NCI-H460 (cell line): ENCODE measurements at regions not wholly inside any gene's neighbourhood (a gene's known extent, or its start where the extent isn't known, plus 50 kb on each side); places are given as distances from the start of the nearest gene placed in this dataset.
"Not testable (repeated sequence)": the region's sequence is repeated elsewhere in the genome, so short reads cannot be mapped to it uniquely, and the experiment has no call there.

ENCODE experiments used
- DNase-seq: peaks from one replicate; pipeline ENCODE4 v3.0.0-alpha.2; 2016; ENCODE audit warnings: low read depth; ENCODE audit errors: extremely low read depth
- small RNA-seq, 2 experiments: library from RNA; depleted of rRNA; stranded (forward); fragments of <200 nt; gene quantifications; one replicate each; pipeline ENCODE3, GENCODE V24; 2014

- no peak for DNase-seq
Measured at GRCh38 chrX:150270622-150271021, 92.5 kb upstream of the MAMLD1 start.

DNA sequence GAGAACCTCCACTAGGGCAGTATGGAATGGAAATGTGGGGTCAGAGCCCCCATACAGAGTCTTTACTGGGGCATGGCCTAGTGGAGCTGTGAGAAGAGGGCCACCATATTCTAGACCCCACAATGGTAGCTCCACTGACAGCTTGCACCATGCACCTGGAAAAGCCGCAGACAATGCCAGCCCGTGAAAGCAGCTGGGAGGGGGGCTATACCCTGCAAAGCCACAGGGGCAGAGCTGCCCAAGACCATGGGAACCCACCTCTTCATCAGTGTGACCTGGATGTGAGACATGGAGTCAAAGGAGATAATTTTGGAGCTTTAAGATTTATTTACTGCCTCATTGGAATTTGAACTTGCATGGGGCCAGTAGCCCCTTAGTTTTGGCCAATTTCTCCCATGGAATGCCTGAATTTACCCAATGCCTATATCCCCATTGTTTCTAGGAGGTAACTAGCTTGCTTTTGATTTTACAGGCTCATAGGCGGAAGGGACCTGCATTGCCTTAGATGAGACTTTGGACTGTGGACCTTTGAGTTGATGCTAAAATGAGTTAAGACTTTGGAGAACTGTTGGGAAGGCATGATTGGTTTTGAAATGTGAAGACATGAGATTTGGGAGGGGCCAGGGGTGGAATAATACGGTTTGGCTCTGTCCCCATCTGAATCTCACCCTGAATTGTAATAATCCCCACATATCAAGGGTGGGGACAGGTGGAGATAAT lies 89.4 kb upstream of the MAMLD1 start:
- not testable (repeated sequence) for DNase-seq

- no peak for DNase-seq
Measured at GRCh38 chrX:150282953-150283352, 80.2 kb upstream of the MAMLD1 start.

DNA sequence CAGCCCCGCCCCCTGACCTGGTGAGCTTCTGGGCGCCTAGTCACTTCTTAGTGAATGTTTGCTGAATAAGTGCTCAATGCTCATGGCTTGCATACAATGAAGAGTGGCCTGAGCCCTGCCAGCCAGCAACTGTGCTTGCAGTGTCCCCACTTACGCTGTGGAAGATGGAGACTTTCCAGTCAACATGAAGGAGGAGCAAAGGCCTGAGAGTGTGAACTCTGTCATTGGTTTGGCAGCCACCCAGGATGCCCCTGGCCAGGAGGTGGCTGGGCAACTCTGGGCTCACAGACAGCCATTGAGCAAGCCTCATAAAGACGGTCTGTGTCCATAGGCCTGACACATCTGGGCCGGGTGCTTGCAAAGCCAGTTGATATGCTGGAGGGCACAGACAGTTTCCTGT lies 72.1 kb upstream of the MAMLD1 start:
- no peak for DNase-seq

- no peak for DNase-seq
Measured at GRCh38 chrX:150293311-150294013, 69.7 kb upstream of the MAMLD1 start.

GRCh38 chrX:150298841-150299551 lies 64.1 kb upstream of the MAMLD1 start:
- DNase-seq: no peak

DNA sequence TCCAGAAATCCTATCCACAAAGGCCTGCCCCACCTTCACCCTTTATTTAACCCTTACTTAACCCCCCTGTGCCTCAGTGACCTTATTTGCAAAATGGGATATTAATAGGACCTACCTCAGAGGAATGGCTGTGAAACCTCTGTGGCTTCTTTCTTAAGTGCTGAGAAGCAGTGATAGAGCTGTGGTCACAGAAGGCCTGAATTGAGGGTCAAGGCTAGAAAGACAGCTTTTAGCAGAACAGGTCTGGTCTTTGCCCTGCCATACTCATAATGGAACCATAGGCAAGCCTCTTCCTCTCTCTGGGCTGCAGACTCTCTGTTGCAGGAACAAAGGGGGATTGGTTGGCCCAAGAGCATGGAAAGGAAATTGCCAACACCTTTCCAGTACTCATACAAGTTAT lies 63.5 kb upstream of the MAMLD1 start:
- no peak for DNase-seq

DNA sequence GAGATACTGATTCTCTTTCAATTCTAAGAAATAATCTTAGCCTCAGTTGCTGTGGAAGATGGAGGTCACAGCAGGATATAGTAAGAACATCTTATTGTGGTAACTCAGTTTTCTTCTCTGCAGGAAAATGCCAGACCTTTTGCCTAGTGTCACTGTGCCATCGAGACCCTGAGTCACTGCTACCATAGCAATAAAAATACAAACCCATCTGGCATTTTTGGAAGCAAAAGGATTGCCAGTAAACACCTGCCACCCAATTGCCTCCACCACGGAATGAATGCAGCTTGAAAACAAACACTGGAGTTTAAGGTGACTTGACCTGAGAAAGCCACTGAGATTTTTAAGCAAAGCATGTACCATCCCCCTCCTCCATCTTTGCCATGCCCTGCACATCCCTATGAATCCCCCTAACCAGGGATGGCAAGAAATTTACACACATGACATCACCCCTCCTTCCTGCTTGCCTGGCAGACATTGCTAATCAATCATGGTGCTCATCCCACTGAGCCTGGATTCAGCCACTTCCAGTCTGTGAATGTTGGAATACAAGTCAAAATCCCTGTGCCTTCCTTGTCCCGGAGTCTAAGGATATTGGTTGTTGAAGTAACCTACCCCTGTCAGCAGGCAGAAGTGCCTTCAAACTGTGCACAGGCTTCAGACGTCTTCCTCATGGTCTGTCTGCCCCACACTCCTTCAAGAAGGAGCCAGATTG lies 59.6 kb upstream of the MAMLD1 start:
- no peak for DNase-seq

DNA sequence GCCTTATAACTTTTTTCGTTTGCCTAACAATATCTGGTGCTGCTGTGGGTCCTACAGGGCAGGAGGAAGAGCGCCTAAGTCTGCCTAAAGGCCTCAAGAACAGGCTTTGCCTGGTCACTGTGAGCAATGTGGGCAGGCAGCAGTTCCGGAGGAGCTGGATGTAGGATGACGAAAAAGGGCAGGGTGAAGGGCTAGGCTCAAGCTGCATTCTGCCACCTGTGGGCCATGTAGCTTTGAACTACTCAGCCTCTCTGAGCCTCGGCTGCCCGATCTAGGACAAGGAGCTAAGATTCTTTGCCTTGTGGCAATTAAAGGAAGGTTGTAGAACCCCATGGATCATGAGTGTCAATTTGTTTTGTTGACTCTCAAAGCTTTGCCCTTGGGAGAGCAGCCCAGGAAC lies 57.1 kb upstream of the MAMLD1 start:
- DNase-seq: no peak

DNA sequence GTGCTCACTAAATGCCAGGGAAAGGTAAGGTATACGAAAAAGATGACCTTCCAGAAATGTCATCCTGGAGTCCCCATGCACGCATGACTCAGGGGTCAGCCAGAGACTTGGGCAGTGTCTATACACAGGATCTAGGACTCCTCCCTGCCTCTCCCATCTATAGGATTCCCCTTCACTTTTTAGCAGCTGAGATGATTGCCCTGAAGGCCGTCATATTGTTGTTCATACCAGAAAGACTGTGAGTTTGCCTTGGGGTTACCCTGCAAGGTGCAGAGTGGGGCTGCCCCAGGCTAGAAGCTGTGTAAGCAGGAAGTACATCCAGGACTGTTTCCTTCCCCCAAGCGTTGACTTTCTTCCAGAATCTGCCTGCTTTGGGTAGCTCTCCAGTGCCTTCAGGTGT lies 55.1 kb upstream of the MAMLD1 start:
- no peak for DNase-seq

DNA sequence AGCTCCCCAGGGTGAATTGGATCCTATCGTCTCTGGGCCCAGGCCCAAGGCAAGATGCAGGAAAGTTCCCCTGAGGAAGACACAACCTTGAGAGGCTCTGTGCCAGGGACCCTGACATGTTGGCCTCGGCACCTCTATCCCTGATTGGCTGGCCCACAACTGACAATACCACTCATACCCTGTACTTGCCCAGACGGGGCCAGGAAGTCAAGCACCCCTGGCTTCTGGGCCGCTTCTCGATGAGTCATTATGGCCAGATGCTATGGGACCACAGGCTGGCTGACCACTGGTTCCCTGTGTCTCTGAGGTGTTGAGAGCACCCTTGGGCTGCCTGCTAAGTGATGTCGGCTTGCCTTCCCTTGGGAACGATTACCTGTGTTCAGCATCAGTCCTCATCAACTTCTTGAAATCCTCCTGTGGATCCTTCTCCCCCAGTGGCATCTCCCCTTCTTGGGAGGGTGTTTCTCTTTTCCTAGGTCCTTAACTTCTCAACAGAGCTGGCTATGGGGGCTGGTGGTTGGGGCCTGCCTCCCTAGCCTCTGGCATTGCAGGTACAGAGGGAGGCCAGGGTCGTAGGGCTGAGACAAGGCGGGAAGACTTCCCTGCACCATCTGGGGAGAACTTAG lies 54.5 kb upstream of the MAMLD1 start:
- DNase-seq: no peak

DNA sequence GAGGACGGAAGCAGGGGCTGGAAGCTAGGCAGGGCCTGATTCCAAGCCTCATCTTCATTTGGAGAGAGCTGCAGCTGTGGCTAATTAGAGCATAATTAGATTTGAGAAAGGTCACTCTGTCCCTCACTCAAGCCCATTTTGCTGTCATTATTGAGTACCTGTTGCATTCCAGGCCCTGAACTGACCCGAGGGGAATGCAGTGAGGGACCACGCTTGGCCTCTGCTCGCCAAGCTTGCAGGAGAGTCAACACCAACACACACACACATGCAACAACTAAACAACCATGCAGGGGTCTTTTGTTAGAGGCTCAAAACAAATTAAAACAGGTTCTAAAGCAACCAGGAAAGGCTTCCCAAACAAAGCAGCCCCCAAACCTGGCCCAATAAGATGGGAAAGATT lies 52.7 kb upstream of the MAMLD1 start:
- no peak for DNase-seq

DNA sequence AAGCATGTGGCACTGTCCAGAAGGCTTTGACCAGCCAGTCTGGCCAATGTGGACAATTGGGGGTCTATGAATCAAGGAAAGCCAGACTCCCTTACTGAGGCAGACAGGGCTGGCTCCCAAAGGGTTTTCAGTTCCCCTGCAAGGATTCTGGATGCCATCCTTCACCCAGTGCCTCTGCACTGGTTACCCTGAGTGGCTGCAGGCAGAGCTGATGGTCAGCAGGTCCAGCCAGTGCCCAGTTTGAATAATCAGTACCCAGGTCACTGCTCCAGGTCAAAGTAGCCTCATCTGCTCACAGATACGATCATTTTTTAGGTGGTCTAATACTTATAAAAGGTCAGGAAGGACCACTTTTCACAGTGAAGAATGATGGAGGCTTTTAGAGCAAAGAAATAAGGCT lies 52.2 kb upstream of the MAMLD1 start:
- DNase-seq: no peak

DNA sequence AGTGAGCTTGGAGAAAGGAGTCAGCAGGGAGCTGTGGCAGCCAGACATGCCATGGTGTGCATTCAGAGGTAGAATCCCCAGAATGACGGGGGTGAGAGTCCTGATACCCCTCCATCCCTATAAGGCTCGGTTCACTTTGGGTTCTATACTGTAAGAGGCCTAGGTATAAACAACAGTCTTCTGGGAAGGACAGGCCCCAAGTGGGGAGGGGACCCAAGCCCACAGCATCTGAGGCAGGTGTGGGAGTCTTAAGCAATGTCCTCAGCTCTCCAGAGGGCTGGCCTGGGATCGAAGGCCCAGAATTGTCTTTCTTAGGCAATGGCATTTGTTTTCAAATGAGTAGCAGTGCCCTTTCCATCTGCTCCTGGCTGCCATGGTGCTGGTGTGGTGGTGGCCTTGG lies 50.2 kb upstream of the MAMLD1 start:
- no peak for DNase-seq

Small RNAs in the stretch of these regions (small RNA-seq; reads per million reads assigned to genes)
- gene MIR2114: 0 to 0.06 reads per million in 2 experiments
